Skeletal muscle satellite cell (primary cell): ENCODE measurements at regions not wholly inside any gene's neighbourhood (a gene's known extent, or its start where the extent isn't known, plus 50 kb on each side); places are given as distances from the start of the nearest gene placed in this dataset.
"Not testable (repeated sequence)": the region's sequence is repeated elsewhere in the genome, so short reads cannot be mapped to it uniquely, and the experiment has no call there.

Experiments used
- H3K27me3 ChIP-seq: 2 replicates; pipeline ENCODE4 v1.7.0; 2013; ENCODE audit warnings: low read length; ENCODE audit not compliant: control insufficient read depth, insufficient read depth
- H3K36me3 ChIP-seq: 2 replicates; pipeline ENCODE4 v1.7.0; 2013; ENCODE audit warnings: mild to moderate bottlenecking, control low read depth, low read length; ENCODE audit not compliant: insufficient read depth
- H3K4me1 ChIP-seq: 2 replicates; pipeline ENCODE4 v1.7.0; 2013; ENCODE audit warnings: low read length; ENCODE audit not compliant: control insufficient read depth, insufficient read depth
- H3K4me2 ChIP-seq: 2 replicates; pipeline ENCODE4 v1.7.0; 2013; ENCODE audit warnings: mild to moderate bottlenecking, low read length
- H3K4me3 ChIP-seq: 2 replicates; pipeline ENCODE4 v1.7.0; 2013; ENCODE audit warnings: low read length
- H3K9ac ChIP-seq: 2 replicates; pipeline ENCODE4 v1.7.0; 2013; ENCODE audit warnings: mild to moderate bottlenecking, low read depth, low read length, moderate library complexity
- H3K9me3 ChIP-seq: replicated peaks from 2 replicates; pipeline ENCODE4 v1.7.0; 2013; ENCODE audit warnings: mild to moderate bottlenecking, control low read depth, low read length

- Histone ChIP-seq H3K27me3 (no peaks in the 10 kb centered on the region), H3K4me1 (no peaks in the 10 kb centered on the region)
These were observed 1124.9 kb downstream of the STIM2 start for GRCh38 chr4:27985522-27985921.

DNA sequence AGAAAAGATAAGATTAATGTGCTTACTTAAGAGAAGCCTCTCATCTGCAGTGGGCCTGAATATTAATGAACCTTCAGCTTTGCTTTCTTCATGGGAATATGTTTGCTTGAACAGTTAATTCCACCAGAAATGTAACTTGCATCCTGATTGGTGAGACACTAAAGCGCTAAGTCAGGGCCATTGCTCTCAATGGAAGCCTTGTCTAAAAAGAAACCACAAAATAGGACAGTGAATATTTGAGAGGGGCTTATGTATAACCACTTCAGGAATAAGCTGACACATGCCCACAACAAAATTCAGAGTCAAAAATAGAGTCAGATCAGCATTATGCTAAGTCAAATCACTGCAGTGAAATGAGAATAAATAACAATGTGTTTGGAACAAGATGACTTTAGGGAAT is 1125.8 kb downstream of the STIM2 start:
- H3K4me3 ChIP-seq, result no peak overlapping the region
- H3K4me2 ChIP-seq, result no peak overlapping the region
- H3K4me1 ChIP-seq, result no peaks in the 10 kb centered on the region
- H3K9ac ChIP-seq, result no peak overlapping the region
- no peaks in the 10 kb centered on the region for H3K36me3 ChIP-seq
- no peaks in the 10 kb centered on the region for H3K9me3 ChIP-seq
- no peaks in the 10 kb centered on the region for H3K27me3 ChIP-seq

More at GRCh38 chr4:27985522-27985921, 1124.9 kb downstream of the STIM2 start:
- Histone ChIP-seq H3K36me3 (no peaks in the 10 kb centered on the region), H3K9ac (no peak overlapping the region), H3K4me3 (no peak overlapping the region), H3K4me2 (no peak overlapping the region), H3K9me3 (no peaks in the 10 kb centered on the region)

DNA sequence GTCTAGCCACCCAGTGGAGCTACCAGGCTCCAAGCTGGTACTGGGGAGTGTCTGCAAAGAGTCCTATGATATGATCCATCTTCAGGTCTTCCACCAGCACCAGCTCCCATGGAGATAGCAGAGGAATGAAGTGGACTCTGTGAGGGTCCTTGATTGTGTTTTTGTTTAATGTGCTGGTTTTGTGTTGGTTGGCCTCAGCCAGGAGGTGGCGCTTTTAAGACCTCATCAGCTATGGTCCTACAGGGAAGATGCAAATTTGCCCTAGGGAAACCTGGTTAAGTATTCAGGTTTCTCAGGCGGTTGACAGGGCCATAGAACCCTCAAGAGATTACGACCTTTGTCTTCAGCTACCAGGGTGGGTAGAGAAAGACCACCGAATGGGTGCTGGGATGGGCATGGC is 1141.1 kb downstream of the STIM2 start:
- no peak overlapping the region for H3K4me2 ChIP-seq
- H3K9me3 ChIP-seq, result no peaks in the 10 kb centered on the region
- no peak overlapping the region for H3K9ac ChIP-seq

GRCh38 chr4:28004520-28004919 is 1143.9 kb downstream of the STIM2 start:
- no peak overlapping the region for H3K9ac ChIP-seq
- no peaks in the 10 kb centered on the region for H3K36me3 ChIP-seq
- no peaks in the 10 kb centered on the region for H3K27me3 ChIP-seq
- no peak overlapping the region for H3K4me2 ChIP-seq
- H3K4me3 ChIP-seq, result no peak overlapping the region
- no peaks in the 10 kb centered on the region for H3K4me1 ChIP-seq
- no peaks in the 10 kb centered on the region for H3K9me3 ChIP-seq

More for the DNA sequence above, 1141.1 kb downstream of the STIM2 start:
- Histone ChIP-seq H3K4me1 (no peaks in the 10 kb centered on the region), H3K4me3 (no peak overlapping the region), H3K27me3 (no peaks in the 10 kb centered on the region), H3K36me3 (no peaks in the 10 kb centered on the region)

GRCh38 chr4:28006021-28006420 is 1145.4 kb downstream of the STIM2 start:
- Histone ChIP-seq H3K36me3 (no peaks in the 10 kb centered on the region), H3K9ac (no peak overlapping the region), H3K27me3 (no peaks in the 10 kb centered on the region), H3K4me3 (no peak overlapping the region), H3K9me3 (no peaks in the 10 kb centered on the region), H3K4me1 (no peaks in the 10 kb centered on the region), H3K4me2 (no peak overlapping the region)

DNA sequence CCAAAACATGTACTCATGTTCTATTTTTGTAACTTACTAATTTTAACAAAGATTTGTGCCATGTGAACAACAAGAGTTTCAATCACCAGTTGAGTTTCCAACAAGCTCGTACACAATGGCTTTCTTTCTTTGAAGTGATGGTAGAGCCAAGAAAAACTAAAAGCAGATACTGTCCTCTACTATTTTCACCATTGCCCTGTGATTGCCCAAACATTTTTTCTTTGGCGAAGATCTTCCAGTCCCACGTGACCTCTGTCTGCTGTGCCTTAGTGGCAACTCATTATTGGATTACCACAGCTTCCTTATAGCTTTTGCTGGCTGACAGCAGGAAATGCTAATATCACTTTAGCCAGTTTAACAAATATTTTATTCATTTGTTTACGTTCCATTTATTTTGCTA is 1147.1 kb downstream of the STIM2 start:
- H3K36me3 ChIP-seq, result no peaks in the 10 kb centered on the region
- no peak overlapping the region for H3K4me3 ChIP-seq
- H3K4me1 ChIP-seq, result no peaks in the 10 kb centered on the region
- no peak overlapping the region for H3K9ac ChIP-seq
- H3K27me3 ChIP-seq, result no peaks in the 10 kb centered on the region
- H3K9me3 ChIP-seq, result no peaks in the 10 kb centered on the region
- H3K4me2 ChIP-seq, result no peak overlapping the region

DNA sequence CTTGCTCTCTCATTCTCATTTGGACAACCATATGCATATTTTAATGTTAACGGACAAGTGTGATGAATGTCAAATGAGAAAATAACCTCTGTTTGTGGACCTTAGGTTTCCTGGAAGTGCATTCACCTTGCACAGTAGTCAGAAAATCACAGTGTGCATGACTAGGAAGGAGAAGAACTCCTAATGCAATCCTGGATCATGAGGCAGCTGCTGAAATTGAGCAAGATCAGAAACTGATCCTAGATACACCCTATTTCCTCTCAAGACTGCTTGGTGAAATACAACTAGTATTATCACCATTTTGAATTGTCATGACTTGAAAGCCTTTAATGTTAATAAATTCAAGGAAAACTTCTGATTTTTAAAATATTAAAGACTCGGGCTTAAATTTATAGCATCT is 1148.9 kb downstream of the STIM2 start:
- Histone ChIP-seq H3K9ac (no peak overlapping the region), H3K9me3 (no peaks in the 10 kb centered on the region), H3K36me3 (no peaks in the 10 kb centered on the region), H3K4me1 (no peaks in the 10 kb centered on the region), H3K4me3 (no peak overlapping the region), H3K4me2 (no peak overlapping the region), H3K27me3 (no peaks in the 10 kb centered on the region)

DNA sequence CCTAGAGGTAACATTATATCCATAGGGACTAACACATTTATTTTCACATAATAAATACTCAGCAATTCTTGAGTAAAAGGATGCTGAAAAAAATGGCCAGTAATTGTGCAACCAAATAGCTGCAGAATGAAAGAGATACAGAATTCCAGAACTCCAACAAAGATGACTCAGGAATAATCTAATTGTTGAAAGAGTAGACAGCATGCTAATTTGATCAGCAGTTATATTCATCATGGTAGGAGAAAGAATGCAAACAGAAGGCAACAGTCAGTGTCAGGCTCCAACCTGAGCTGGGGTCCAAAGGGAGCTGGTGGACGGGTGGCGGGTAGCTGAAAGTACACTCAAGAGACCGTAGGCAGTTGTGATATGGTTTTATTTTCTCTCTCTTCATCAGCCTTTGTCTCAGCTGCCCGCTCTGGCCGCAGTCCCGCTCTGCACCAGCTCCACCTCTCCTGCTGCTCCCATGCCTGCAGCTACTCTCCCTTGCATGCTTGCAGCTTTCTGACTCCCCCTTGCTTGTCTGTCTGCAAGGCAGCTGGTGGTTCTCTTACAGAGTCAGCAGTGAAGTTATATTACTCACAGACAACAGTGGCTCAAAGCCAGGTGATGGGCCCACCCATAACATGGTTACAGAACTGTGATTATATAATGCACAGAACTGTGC is 1150.1 kb downstream of the STIM2 start:
- Histone ChIP-seq H3K27me3 (no peaks in the 10 kb centered on the region), H3K9ac (no peak overlapping the region), H3K4me3 (no peak overlapping the region), H3K4me2 (no peak overlapping the region), H3K9me3 (no peaks in the 10 kb centered on the region), H3K4me1 (no peaks in the 10 kb centered on the region), H3K36me3 (no peaks in the 10 kb centered on the region)

DNA sequence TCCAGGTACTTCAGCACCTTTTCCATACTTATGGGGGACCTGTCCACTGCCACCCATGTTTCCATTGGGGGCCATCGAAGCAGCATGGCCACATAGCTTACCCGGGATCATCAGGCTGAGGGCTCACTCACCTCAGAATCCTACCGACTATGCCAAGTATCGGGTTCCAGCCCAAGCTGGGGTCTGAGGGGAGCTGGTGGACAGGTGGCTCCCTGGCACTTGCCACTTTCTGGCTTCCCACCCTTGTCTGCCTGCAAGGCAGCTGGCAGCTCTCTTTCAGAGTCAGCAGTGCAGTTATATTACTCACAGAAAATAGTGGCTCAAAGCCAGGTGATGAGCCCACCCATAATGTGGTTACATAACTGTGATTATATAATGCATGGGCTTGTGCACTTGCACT is 1153.8 kb downstream of the STIM2 start:
- Histone ChIP-seq H3K4me3 (no peak overlapping the region), H3K9ac (no peak overlapping the region), H3K27me3 (no peaks in the 10 kb centered on the region), H3K4me2 (no peak overlapping the region), H3K4me1 (no peaks in the 10 kb centered on the region), H3K9me3 (no peaks in the 10 kb centered on the region), H3K36me3 (no peaks in the 10 kb centered on the region)

DNA sequence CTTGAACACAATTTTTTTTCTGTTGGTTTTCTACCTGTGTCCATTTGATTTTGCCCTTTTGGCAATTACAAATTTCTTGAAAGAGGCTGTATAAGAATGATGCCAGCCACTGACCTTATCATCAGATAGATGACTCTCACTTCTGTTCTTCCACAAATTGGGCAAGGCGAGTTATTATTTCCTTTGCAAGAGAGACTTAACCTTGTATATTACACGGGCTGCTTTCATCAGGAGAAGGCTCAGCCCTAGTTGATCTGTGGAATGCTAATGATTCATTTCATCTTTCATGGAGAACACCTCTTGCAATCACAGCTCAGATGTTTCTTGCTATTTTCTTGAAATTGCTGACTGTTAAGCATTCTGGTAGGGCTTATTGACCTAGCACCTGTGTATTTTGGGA is 1155.4 kb downstream of the STIM2 start:
- no peak overlapping the region for H3K9ac ChIP-seq
- no peaks in the 10 kb centered on the region for H3K36me3 ChIP-seq
- no peaks in the 10 kb centered on the region for H3K4me1 ChIP-seq
- no peak overlapping the region for H3K4me2 ChIP-seq
- H3K27me3 ChIP-seq, result no peaks in the 10 kb centered on the region
- no peaks in the 10 kb centered on the region for H3K9me3 ChIP-seq
- H3K4me3 ChIP-seq, result no peak overlapping the region

DNA sequence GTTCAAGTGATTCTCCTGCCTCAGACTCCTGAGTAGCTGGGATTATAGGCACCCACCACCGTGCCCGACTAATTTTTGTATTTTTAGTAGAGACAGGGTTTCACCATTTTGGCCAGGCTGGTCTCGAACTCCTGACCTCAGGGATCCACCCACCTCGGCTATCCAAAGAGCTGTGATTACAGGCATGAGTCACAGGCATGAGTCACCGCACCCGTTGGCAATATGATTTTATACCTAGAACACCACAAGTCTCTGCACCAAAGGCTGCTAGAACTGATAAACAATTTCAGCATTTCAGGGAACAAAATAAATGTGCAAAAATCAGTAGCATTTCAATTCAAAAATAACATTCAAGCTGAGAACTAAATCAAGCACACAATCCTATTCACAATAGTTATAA is 1177.6 kb downstream of the STIM2 start:
- H3K9ac ChIP-seq, H3K4me3 ChIP-seq: not testable (repeated sequence)

GRCh38 chr4:28062562-28062961 is 1201.9 kb downstream of the STIM2 start:
- Histone ChIP-seq H3K9me3 (no peaks in the 10 kb centered on the region), H3K9ac (no peak overlapping the region), H3K4me2 (no peak overlapping the region), H3K4me1 (no peaks in the 10 kb centered on the region), H3K36me3 (no peaks in the 10 kb centered on the region), H3K27me3 (peaks cover 7% of the 10 kb centered on the region), H3K4me3 (no peak overlapping the region)

More for the DNA sequence above, 1177.6 kb downstream of the STIM2 start:
- not testable (repeated sequence) for H3K9me3 ChIP-seq, H3K4me1 ChIP-seq, H3K27me3 ChIP-seq, H3K4me2 ChIP-seq, H3K36me3 ChIP-seq
